ENCODE measurements at regions not wholly inside any gene's neighbourhood (a gene's known extent, or its start where the extent isn't known, plus 50 kb on each side); places are given as distances from the start of the nearest gene placed in this dataset.
A peak's percentile ranks its signal among the peaks of the same experiment; 100 is the strongest.

DNA sequence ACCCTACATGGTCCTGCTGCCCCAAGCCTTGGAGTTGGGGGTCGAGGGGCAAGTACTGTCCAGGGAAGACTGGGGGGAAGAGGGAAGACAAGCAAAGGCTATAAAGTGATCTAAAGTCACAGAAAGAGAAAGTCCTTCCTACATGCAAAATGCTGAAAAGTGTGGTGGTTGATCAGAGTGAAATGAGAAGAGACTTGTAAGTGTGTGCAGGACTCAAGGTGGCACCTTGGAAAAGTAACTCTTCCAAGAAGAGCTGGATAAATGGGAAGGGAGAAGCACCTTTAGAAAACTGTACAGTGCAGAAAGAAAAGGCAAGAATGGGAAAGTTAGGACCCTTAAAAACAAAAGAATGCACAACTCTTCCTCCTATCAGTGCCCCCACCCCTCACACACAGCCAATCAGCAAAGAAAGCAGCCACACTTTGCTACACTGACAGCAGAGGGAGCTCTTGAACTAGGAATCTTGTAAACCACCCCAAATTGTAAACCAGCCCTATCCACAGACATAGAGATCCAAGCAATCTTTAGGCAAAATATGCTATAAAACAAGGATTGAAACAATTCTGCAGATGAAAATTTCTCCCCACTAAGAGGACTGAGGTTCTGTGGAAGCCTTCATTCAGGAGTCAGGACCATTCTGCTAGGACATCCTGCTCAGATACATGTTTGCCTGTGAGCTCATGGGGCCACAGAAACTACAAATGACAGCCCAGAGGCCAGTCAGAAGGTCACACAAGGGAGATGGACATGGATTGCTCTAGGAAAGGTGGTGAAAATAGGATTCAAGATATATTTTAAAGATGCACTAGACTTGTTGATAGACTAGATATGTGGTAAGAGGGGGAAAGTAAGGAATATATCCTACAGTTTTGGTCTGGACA lies 146.4 kb downstream of the FTCDNL1 start:
- H3K27ac ChIP-seq (ENCODE audit: extremely low read depth, low read depth, low read length) = no peak overlapping the region
- H3K4me1 ChIP-seq (ENCODE audit: control insufficient read depth, insufficient read depth, low read length) = no peaks in the 10 kb centered on the region
- ChIA-PET CTCF (interaction anchor here (0.6 to 3.4 kb wide), 23 partner anchors 9 to 402 kb away, joined by 3 to 68 read pairs (median 4); no protein-coding TSS in a partner anchor), POLR2A (interaction anchor here (1.0 kb wide), 1 partner anchor 9 kb away, joined by 3 read pairs; no protein-coding TSS in a partner anchor)
- no peak overlapping the region for H3K4me3 ChIP-seq (ENCODE audit: low read depth, low read length)
- TF ChIP-seq ZNF654 (tag by site-specific recombination; IDR thresholded peaks at IDR 0.05; ENCODE audit: low read depth) (peak; percentile 91), KLF10 (tag by site-specific recombination; IDR thresholded peaks at IDR 0.05) (no peak), SP7 (tag by site-specific recombination; IDR thresholded peaks at IDR 0.05) (no peak), SP3 (tag by site-specific recombination; IDR thresholded peaks at IDR 0.05) (no peak), PRDM1 (tag by site-specific recombination; IDR thresholded peaks at IDR 0.05) (peak; percentile 9; the same call in 1 of the 2 replicates)
- TF ChIP-seq, protein P1, sequence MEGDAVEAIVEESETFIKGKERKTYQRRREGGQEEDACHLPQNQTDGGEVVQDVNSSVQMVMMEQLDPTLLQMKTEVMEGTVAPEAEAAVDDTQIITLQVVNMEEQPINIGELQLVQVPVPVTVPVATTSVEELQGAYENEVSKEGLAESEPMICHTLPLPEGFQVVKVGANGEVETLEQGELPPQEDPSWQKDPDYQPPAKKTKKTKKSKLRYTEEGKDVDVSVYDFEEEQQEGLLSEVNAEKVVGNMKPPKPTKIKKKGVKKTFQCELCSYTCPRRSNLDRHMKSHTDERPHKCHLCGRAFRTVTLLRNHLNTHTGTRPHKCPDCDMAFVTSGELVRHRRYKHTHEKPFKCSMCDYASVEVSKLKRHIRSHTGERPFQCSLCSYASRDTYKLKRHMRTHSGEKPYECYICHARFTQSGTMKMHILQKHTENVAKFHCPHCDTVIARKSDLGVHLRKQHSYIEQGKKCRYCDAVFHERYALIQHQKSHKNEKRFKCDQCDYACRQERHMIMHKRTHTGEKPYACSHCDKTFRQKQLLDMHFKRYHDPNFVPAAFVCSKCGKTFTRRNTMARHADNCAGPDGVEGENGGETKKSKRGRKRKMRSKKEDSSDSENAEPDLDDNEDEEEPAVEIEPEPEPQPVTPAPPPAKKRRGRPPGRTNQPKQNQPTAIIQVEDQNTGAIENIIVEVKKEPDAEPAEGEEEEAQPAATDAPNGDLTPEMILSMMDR (tag by site-specific recombination; IDR thresholded peaks at IDR 0.05) = peak; percentile 90
- TF ChIP-seq, protein P2, sequence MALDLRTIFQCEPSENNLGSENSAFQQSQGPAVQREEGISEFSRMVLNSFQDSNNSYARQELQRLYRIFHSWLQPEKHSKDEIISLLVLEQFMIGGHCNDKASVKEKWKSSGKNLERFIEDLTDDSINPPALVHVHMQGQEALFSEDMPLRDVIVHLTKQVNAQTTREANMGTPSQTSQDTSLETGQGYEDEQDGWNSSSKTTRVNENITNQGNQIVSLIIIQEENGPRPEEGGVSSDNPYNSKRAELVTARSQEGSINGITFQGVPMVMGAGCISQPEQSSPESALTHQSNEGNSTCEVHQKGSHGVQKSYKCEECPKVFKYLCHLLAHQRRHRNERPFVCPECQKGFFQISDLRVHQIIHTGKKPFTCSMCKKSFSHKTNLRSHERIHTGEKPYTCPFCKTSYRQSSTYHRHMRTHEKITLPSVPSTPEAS (tag by site-specific recombination; IDR thresholded peaks at IDR 0.05) = peak; percentile 49; the same call in 1 of the 2 replicates
- H3K36me3 ChIP-seq (ENCODE audit: control insufficient read depth in 2 of 2, insufficient read depth in 1 of 2, low read length in 2 of 2) = no peaks in the 10 kb centered on the region
- peaks cover 4% of the 10 kb centered on the region for H3K9me3 ChIP-seq (ENCODE audit: control insufficient read depth, insufficient read depth, low read depth, low read length)

DNA sequence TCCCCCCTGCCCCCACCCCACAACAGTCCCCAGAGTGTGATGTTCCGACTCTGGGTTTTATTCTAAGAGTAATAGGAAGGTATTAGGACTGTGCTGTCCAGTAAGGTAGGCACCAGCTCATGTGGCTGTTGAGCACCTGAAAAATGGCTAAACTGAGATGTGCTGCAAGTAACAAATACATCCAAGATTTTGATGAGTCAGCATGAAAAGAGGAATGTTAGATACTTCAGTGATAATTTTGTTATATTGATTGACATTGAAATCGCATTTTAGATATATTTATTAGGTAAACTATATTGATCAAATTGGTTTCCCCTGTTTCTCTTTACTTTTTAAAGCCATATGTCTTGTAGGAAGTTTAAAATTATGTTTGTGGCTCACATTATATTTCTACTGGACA lies 147.8 kb downstream of the FTCDNL1 start:
- ChIA-PET CTCF (interaction anchor here (0.5 to 3.4 kb wide), 6 partner anchors 32 to 1324 kb away, joined by 3 to 68 read pairs (median 15); no protein-coding TSS in a partner anchor), POLR2A (no interaction called here)
- Histone ChIP-seq H3K27ac (ENCODE audit: extremely low read depth, low read depth, low read length) (no peak overlapping the region), H3K36me3 (ENCODE audit: control insufficient read depth in 2 of 2, insufficient read depth in 1 of 2, low read length in 2 of 2) (no peaks in the 10 kb centered on the region), H3K4me3 (ENCODE audit: low read depth, low read length) (no peak overlapping the region), H3K4me1 (ENCODE audit: control insufficient read depth, insufficient read depth, low read length) (no peaks in the 10 kb centered on the region), H3K9me3 (ENCODE audit: control insufficient read depth, insufficient read depth, low read depth, low read length) (peaks cover 2% of the 10 kb centered on the region; the same call in 1 of the 2 replicates)
- no peak for TF ChIP-seq ZNF175 (tag by site-specific recombination; IDR thresholded peaks at IDR 0.05)
- TF ChIP-seq, protein P3, sequence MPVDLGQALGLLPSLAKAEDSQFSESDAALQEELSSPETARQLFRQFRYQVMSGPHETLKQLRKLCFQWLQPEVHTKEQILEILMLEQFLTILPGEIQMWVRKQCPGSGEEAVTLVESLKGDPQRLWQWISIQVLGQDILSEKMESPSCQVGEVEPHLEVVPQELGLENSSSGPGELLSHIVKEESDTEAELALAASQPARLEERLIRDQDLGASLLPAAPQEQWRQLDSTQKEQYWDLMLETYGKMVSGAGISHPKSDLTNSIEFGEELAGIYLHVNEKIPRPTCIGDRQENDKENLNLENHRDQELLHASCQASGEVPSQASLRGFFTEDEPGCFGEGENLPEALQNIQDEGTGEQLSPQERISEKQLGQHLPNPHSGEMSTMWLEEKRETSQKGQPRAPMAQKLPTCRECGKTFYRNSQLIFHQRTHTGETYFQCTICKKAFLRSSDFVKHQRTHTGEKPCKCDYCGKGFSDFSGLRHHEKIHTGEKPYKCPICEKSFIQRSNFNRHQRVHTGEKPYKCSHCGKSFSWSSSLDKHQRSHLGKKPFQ (tag by site-specific recombination; IDR thresholded peaks at IDR 0.05) = no peak
- TF ChIP-seq ZNF596 (tag by site-specific recombination; IDR thresholded peaks at IDR 0.05) = no peak
- TF ChIP-seq, protein P4, sequence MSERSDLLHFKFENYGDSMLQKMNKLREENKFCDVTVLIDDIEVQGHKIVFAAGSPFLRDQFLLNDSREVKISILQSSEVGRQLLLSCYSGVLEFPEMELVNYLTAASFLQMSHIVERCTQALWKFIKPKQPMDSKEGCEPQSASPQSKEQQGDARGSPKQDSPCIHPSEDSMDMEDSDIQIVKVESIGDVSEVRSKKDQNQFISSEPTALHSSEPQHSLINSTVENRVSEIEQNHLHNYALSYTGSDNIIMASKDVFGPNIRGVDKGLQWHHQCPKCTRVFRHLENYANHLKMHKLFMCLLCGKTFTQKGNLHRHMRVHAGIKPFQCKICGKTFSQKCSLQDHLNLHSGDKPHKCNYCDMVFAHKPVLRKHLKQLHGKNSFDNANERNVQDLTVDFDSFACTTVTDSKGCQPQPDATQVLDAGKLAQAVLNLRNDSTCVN (tag by site-specific recombination; optimal IDR thresholded peaks at IDR 0.05) = no peak
- TF ChIP-seq, protein P5, sequence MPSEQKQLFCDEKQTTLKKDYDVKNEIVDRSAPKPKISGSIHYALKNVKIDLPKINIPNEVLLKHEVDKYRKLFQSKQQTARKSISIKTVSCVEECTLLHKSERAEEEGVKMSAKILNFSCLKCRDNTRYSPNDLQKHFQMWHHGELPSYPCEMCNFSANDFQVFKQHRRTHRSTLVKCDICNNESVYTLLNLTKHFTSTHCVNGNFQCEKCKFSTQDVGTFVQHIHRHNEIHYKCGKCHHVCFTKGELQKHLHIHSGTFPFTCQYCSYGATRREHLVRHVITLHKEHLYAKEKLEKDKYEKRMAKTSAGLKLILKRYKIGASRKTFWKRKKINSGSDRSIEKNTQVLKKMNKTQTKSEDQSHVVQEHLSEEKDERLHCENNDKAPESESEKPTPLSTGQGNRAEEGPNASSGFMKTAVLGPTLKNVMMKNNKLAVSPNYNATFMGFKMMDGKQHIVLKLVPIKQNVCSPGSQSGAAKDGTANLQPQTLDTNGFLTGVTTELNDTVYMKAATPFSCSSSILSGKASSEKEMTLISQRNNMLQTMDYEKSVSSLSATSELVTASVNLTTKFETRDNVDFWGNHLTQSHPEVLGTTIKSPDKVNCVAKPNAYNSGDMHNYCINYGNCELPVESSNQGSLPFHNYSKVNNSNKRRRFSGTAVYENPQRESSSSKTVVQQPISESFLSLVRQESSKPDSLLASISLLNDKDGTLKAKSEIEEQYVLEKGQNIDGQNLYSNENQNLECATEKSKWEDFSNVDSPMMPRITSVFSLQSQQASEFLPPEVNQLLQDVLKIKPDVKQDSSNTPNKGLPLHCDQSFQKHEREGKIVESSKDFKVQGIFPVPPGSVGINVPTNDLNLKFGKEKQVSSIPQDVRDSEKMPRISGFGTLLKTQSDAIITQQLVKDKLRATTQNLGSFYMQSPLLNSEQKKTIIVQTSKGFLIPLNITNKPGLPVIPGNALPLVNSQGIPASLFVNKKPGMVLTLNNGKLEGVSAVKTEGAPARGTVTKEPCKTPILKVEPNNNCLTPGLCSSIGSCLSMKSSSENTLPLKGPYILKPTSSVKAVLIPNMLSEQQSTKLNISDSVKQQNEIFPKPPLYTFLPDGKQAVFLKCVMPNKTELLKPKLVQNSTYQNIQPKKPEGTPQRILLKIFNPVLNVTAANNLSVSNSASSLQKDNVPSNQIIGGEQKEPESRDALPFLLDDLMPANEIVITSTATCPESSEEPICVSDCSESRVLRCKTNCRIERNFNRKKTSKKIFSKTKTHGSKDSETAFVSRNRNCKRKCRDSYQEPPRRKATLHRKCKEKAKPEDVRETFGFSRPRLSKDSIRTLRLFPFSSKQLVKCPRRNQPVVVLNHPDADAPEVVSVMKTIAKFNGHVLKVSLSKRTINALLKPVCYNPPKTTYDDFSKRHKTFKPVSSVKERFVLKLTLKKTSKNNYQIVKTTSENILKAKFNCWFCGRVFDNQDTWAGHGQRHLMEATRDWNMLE (tag by site-specific recombination; conservative IDR thresholded peaks at IDR 0.05; ENCODE audit: low read depth) = no peak
- TF ChIP-seq, protein P6, sequence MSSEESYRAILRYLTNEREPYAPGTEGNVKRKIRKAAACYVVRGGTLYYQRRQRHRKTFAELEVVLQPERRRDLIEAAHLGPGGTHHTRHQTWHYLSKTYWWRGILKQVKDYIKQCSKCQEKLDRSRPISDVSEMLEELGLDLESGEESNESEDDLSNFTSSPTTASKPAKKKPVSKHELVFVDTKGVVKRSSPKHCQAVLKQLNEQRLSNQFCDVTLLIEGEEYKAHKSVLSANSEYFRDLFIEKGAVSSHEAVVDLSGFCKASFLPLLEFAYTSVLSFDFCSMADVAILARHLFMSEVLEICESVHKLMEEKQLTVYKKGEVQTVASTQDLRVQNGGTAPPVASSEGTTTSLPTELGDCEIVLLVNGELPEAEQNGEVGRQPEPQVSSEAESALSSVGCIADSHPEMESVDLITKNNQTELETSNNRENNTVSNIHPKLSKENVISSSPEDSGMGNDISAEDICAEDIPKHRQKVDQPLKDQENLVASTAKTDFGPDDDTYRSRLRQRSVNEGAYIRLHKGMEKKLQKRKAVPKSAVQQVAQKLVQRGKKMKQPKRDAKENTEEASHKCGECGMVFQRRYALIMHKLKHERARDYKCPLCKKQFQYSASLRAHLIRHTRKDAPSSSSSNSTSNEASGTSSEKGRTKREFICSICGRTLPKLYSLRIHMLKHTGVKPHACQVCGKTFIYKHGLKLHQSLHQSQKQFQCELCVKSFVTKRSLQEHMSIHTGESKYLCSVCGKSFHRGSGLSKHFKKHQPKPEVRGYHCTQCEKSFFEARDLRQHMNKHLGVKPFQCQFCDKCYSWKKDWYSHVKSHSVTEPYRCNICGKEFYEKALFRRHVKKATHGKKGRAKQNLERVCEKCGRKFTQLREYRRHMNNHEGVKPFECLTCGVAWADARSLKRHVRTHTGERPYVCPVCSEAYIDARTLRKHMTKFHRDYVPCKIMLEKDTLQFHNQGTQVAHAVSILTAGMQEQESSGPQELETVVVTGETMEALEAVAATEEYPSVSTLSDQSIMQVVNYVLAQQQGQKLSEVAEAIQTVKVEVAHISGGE (tag by site-specific recombination; conservative IDR thresholded peaks at IDR 0.05; ENCODE audit: low read depth) = no peak
- TF ChIP-seq ZNF140 (tag by site-specific recombination; IDR thresholded peaks at IDR 0.05) = no peak
- TF ChIP-seq, protein P7, sequence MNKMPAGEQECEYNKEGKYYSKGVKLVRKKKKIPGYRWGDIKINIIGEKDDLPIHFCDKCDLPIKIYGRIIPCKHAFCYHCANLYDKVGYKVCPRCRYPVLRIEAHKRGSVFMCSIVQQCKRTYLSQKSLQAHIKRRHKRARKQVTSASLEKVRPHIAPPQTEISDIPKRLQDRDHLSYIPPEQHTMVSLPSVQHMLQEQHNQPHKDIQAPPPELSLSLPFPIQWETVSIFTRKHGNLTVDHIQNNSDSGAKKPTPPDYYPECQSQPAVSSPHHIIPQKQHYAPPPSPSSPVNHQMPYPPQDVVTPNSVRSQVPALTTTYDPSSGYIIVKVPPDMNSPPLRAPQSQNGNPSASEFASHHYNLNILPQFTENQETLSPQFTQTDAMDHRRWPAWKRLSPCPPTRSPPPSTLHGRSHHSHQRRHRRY (tag by site-specific recombination; IDR thresholded peaks at IDR 0.05) = no peak
- no peak for TF ChIP-seq TCF7L2 (IDR thresholded peaks at IDR 0.05; ENCODE audit: borderline replicate concordance, low read depth, low read length)
- no peak for TF ChIP-seq ZNF169 (tag by site-specific recombination; IDR thresholded peaks at IDR 0.05)

Measured in HEK293 (cell line).